Neuron (in vitro differentiated cells): ENCODE measurements at regions not wholly inside any gene's neighbourhood (a gene's known extent, or its start where the extent isn't known, plus 50 kb on each side); places are given as distances from the start of the nearest gene placed in this dataset.

Experiments
- H2AFZ ChIP-seq: one replicate; pipeline ENCODE4 v1.6.1; 2013; ENCODE audit warnings: low read depth, mild to moderate bottlenecking, inconsistent platforms, low read length, moderate library complexity
- H3K27me3 ChIP-seq: one replicate; pipeline ENCODE4 v1.6.1; 2013; ENCODE audit warnings: low read length; ENCODE audit not compliant: insufficient read depth
- H3K36me3 ChIP-seq: one replicate; pipeline ENCODE4 v1.6.1; 2013; ENCODE audit warnings: low read length; ENCODE audit not compliant: insufficient read depth
- H3K4me1 ChIP-seq: one replicate; pipeline ENCODE4 v1.6.1; 2013; ENCODE audit warnings: low read length; ENCODE audit not compliant: insufficient read depth
- H3K4me3 ChIP-seq: 2 replicates; pipeline ENCODE4 v1.5.1; 2013; ENCODE audit warnings: mild to moderate bottlenecking, low read length, moderate library complexity
- H3K9me3 ChIP-seq: one replicate; pipeline ENCODE4 v1.6.1; 2013; ENCODE audit warnings: low read length

DNA sequence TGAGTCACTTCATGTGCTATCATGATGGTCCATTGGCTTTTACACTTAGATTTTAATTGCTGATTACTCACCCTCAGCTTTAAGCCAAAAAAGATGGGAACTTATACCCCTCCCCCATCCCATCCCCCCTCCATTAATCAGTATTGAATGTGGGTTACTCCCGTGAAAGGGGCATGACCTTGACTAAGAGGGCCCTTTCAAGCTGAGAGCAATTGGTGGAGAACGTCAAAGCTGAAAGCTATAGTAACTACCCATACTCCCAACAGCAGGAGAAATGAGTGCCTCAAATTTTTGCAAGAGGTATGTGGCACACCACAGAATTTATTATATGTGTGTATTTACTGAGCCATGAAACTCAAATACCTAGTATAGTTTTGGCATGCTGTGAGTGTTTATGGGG, 99.7 kb upstream of the CDH8 start:
- Histone ChIP-seq H3K27me3 (no peaks in the 10 kb centered on the region), H3K4me1 (peaks cover 7% of the 10 kb centered on the region), H3K4me3 (no peak overlapping the region), H2AFZ (no peak overlapping the region), H3K9me3 (peaks cover 5% of the 10 kb centered on the region), H3K36me3 (no peaks in the 10 kb centered on the region)

- Histone ChIP-seq H3K4me1 (peaks cover 7% of the 10 kb centered on the region), H3K9me3 (peaks cover 5% of the 10 kb centered on the region), H2AFZ (no peak overlapping the region), H3K27me3 (no peaks in the 10 kb centered on the region), H3K4me3 (no peak overlapping the region), H3K36me3 (no peaks in the 10 kb centered on the region)
These were observed 99.2 kb upstream of the CDH8 start for GRCh38 chr16:62135446-62135845.

- H3K27me3 ChIP-seq: no peaks in the 10 kb centered on the region
- no peaks in the 10 kb centered on the region for H3K36me3 ChIP-seq
- H3K4me1 ChIP-seq: no peaks in the 10 kb centered on the region
- peaks cover 5% of the 10 kb centered on the region for H3K9me3 ChIP-seq
- no peak overlapping the region for H3K4me3 ChIP-seq
- no peak overlapping the region for H2AFZ ChIP-seq
These were observed 93.9 kb upstream of the CDH8 start for GRCh38 chr16:62130101-62130500.

- Histone ChIP-seq H2AFZ (no peak overlapping the region), H3K36me3 (no peaks in the 10 kb centered on the region), H3K4me3 (no peak overlapping the region), H3K9me3 (no peaks in the 10 kb centered on the region), H3K27me3 (no peaks in the 10 kb centered on the region), H3K4me1 (no peaks in the 10 kb centered on the region)
These were observed 69.0 kb upstream of the CDH8 start for GRCh38 chr16:62105244-62105643.

GRCh38 chr16:62102588-62102987, 66.3 kb upstream of the CDH8 start:
- Histone ChIP-seq H3K4me1 (no peaks in the 10 kb centered on the region), H2AFZ (no peak overlapping the region), H3K4me3 (no peak overlapping the region), H3K36me3 (no peaks in the 10 kb centered on the region), H3K27me3 (no peaks in the 10 kb centered on the region), H3K9me3 (no peaks in the 10 kb centered on the region)

- Histone ChIP-seq H3K4me3 (no peak overlapping the region), H3K36me3 (no peaks in the 10 kb centered on the region), H3K4me1 (no peaks in the 10 kb centered on the region), H3K27me3 (no peaks in the 10 kb centered on the region), H3K9me3 (no peaks in the 10 kb centered on the region), H2AFZ (no peak overlapping the region)
These were observed 64.4 kb upstream of the CDH8 start for GRCh38 chr16:62100651-62101050.

- H3K4me1 ChIP-seq: no peaks in the 10 kb centered on the region
- H2AFZ ChIP-seq: no peak overlapping the region
- H3K9me3 ChIP-seq: no peaks in the 10 kb centered on the region
- no peaks in the 10 kb centered on the region for H3K36me3 ChIP-seq
- H3K27me3 ChIP-seq: no peaks in the 10 kb centered on the region
- no peak overlapping the region for H3K4me3 ChIP-seq
These were observed 53.5 kb upstream of the CDH8 start for GRCh38 chr16:62089715-62090114.

GRCh38 chr16:62088731-62089410, 52.6 kb upstream of the CDH8 start:
- Histone ChIP-seq H3K4me3 (no peak overlapping the region), H3K36me3 (no peaks in the 10 kb centered on the region), H3K4me1 (no peaks in the 10 kb centered on the region), H3K9me3 (no peaks in the 10 kb centered on the region), H3K27me3 (no peaks in the 10 kb centered on the region), H2AFZ (no peak overlapping the region)
